ENCODE measurements at regions not wholly inside any gene's neighbourhood (a gene's known extent, or its start where the extent isn't known, plus 50 kb on each side); places are given as distances from the start of the nearest gene placed in this dataset.

DNA sequence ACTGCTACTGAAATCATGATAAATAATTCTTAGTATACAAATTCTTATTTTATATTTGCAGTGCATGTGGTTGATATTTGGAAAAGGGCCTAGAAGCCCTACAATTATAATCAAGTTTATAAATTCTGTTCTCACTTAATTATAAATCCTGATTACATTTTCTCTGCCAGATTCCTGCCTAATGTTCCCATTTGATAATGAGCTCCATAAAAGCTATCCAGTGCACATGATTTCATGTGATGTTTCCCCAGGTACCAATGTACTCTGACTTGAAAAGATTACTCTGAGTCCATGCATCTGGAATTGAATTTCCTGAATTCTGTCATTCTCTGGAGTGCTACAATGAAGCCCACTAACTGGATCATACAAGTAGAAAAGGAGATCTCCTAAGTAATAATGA lies 292.2 kb downstream of the FRK start:
- H3K27ac Mint-ChIP-seq (ENCODE audit: low read depth, unreplicated experiment) = no peak overlapping the region
- CTCF ChIA-PET = no interaction called here
- H3K27me3 Mint-ChIP-seq (ENCODE audit: insufficient read depth, unreplicated experiment) = peaks cover 26% of the 10 kb centered on the region
- no peak overlapping the region for H3K4me3 Mint-ChIP-seq (ENCODE audit: unreplicated experiment)
- TF ChIP-seq, protein P1, sequence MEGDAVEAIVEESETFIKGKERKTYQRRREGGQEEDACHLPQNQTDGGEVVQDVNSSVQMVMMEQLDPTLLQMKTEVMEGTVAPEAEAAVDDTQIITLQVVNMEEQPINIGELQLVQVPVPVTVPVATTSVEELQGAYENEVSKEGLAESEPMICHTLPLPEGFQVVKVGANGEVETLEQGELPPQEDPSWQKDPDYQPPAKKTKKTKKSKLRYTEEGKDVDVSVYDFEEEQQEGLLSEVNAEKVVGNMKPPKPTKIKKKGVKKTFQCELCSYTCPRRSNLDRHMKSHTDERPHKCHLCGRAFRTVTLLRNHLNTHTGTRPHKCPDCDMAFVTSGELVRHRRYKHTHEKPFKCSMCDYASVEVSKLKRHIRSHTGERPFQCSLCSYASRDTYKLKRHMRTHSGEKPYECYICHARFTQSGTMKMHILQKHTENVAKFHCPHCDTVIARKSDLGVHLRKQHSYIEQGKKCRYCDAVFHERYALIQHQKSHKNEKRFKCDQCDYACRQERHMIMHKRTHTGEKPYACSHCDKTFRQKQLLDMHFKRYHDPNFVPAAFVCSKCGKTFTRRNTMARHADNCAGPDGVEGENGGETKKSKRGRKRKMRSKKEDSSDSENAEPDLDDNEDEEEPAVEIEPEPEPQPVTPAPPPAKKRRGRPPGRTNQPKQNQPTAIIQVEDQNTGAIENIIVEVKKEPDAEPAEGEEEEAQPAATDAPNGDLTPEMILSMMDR (IDR thresholded peaks at IDR 0.05; ENCODE audit: unreplicated experiment) = no peak
- H3K36me3 Mint-ChIP-seq (ENCODE audit: insufficient read depth, unreplicated experiment) = no peaks in the 10 kb centered on the region
- no TSS peak for BruUV-seq (replicated peaks)
- no peaks in the 10 kb centered on the region for H3K9me3 Mint-ChIP-seq (ENCODE audit: unreplicated experiment)
- intact Hi-C loops (cut with micrococcal nuclease) = no loop called here
- POLR2A ChIA-PET = no interaction called here
- H3K4me1 Mint-ChIP-seq (ENCODE audit: insufficient read depth, unreplicated experiment) = no peaks in the 10 kb centered on the region
- no peak for DNase-seq (ENCODE audit: unreplicated experiment)

DNA sequence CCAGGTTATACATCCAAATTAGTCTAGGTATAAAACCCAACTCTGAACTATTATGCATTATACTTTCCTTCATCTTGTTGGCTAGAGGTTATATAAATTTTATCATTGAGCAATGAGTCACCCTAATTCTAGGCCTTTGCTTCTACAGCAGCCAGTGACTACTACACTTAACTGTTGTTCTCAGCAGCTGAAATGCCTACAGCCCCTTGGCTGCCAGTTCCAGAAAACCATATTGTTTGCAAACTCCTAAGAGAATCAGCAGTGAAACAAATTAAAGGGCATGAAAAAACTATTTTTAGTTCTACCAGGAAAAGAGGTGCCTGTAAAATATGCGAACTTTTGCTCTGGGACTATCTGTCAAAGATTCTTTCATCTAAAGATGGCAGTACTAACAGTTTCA lies 292.8 kb downstream of the FRK start:
- CTCF ChIA-PET = no interaction called here
- Mint-ChIP-seq H3K27me3 (ENCODE audit: insufficient read depth, unreplicated experiment) (peaks cover 23% of the 10 kb centered on the region), H3K4me1 (ENCODE audit: insufficient read depth, unreplicated experiment) (no peaks in the 10 kb centered on the region), H3K4me3 (ENCODE audit: unreplicated experiment) (no peak overlapping the region), H3K36me3 (ENCODE audit: insufficient read depth, unreplicated experiment) (no peaks in the 10 kb centered on the region), H3K9me3 (ENCODE audit: unreplicated experiment) (no peaks in the 10 kb centered on the region), H3K27ac (ENCODE audit: low read depth, unreplicated experiment) (no peak overlapping the region)
- TF ChIP-seq, protein P1 (IDR thresholded peaks at IDR 0.05; ENCODE audit: unreplicated experiment) = no peak
- POLR2A ChIA-PET = no interaction called here
- BruUV-seq (replicated peaks) = no TSS peak
- no peak for DNase-seq (ENCODE audit: unreplicated experiment)
- intact Hi-C loops (cut with micrococcal nuclease) = no loop called here

DNA sequence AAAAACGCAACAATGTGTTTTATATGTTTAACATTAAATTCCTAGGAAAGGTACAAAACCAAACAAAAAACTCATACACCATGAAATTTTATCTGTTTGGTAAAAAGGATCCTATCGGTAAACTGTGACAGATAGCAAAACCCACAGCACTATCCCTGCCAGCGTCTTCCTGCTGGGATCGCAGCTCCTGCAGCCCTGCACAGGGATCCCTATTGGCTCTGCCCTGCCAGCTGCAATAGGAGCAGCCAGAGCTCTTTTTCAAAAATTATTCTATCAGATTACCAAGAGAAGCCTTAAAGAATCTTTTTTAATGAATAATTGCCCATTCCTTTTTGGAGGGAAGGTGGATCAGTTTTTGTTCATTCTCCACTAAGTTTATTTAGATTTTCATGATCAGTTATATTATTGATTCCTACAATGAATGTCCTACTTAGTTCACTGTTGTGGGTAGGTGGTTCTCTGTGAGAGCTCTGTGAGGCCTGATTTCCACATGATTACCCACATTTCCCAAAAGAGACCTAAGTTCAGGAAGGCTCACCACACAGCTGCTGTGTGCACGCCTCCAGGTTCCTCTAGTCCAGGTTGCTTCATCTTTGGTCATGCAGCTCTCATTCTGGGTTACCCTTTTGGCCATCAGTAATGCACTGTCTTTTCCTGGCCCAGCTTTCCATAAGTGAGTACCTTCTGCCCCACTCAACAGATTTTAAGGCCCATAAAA lies 293.8 kb downstream of the FRK start:
- DNase-seq (ENCODE audit: unreplicated experiment) = no peak
- intact Hi-C loops (cut with micrococcal nuclease) = no loop called here
- no TSS peak for BruUV-seq (replicated peaks)
- Mint-ChIP-seq H3K27ac (ENCODE audit: low read depth, unreplicated experiment) (no peak overlapping the region), H3K4me3 (ENCODE audit: unreplicated experiment) (no peak overlapping the region), H3K36me3 (ENCODE audit: insufficient read depth, unreplicated experiment) (no peaks in the 10 kb centered on the region), H3K4me1 (ENCODE audit: insufficient read depth, unreplicated experiment) (no peaks in the 10 kb centered on the region), H3K9me3 (ENCODE audit: unreplicated experiment) (no peaks in the 10 kb centered on the region), H3K27me3 (ENCODE audit: insufficient read depth, unreplicated experiment) (peaks cover 23% of the 10 kb centered on the region)
- TF ChIP-seq, protein P1 (IDR thresholded peaks at IDR 0.05; ENCODE audit: unreplicated experiment) = no peak
- ChIA-PET POLR2A (no interaction called here), CTCF (no interaction called here)

DNA sequence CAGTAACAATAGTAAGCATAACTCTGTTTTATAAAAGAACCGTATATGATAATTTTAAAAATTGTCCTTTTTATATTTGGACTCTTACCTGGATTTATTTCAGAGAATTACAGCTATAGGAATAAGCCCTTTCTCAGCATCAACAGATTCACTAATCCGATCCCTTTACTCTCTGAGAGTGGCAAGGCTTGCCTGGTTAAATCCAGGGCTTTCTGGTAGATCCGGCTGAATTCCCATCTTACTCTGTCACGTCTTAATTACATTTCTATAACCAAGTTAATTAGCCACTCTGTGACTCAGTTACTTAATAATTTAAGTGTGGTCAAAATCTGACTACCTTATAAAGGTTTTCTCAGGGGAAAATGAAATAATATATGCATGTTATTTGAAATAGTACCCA lies 294.7 kb downstream of the FRK start:
- Mint-ChIP-seq H3K27me3 (ENCODE audit: insufficient read depth, unreplicated experiment) (peaks cover 17% of the 10 kb centered on the region), H3K4me1 (ENCODE audit: insufficient read depth, unreplicated experiment) (no peaks in the 10 kb centered on the region), H3K4me3 (ENCODE audit: unreplicated experiment) (no peak overlapping the region), H3K27ac (ENCODE audit: low read depth, unreplicated experiment) (no peak overlapping the region), H3K9me3 (ENCODE audit: unreplicated experiment) (no peaks in the 10 kb centered on the region), H3K36me3 (ENCODE audit: insufficient read depth, unreplicated experiment) (no peaks in the 10 kb centered on the region)
- TF ChIP-seq, protein P1 (IDR thresholded peaks at IDR 0.05; ENCODE audit: unreplicated experiment) = no peak
- POLR2A ChIA-PET = no interaction called here
- DNase-seq (ENCODE audit: unreplicated experiment) = no peak
- no TSS peak for BruUV-seq (replicated peaks)
- CTCF ChIA-PET = no interaction called here
- intact Hi-C loops (cut with micrococcal nuclease) = no loop called here

All from MCF 10A (cell line).